Liver (tissue), 3 donors: ENCODE measurements at regions not wholly inside any gene's neighbourhood (a gene's known extent, or its start where the extent isn't known, plus 50 kb on each side); places are given as distances from the start of the nearest gene placed in this dataset.

Experiments used
- ATF3 ChIP-seq: IDR thresholded peaks from 2 replicates; pipeline ENCODE4 v1.6.1; 2016; ENCODE audit warnings: antibody characterized with exemption
- CTCF ChIP-seq: fragments of 150-350 bp; IDR thresholded peaks from 2 replicates; pipeline ENCODE4 v1.5.1; 2017; ENCODE audit warnings: improper control_type of control experiment, low read depth, low read length; ENCODE audit not compliant: missing input control
- EGR1 ChIP-seq, 2 donors: IDR thresholded peaks; 2 replicates each; pipeline ENCODE4 v1.6.1; 2016 to 2018; ENCODE audit warnings: antibody characterized with exemption in 2 of 2, low read depth in 2 of 2
- FOXA1 ChIP-seq: IDR thresholded peaks from 2 replicates; pipeline ENCODE4 v1.6.1; 2016; ENCODE audit warnings: antibody characterized with exemption
- GABPA ChIP-seq, 2 donors: IDR thresholded peaks in 1 of 2; conservative IDR thresholded peaks in 1 of 2; 2 replicates each; pipeline ENCODE4 v1.6.1; 2016; ENCODE audit warnings: antibody characterized with exemption in 2 of 2, mild to moderate bottlenecking in 1 of 2, moderate library complexity in 1 of 2
- HNF4G ChIP-seq: IDR thresholded peaks from 2 replicates; pipeline ENCODE4 v1.6.1; 2016; ENCODE audit warnings: antibody characterized with exemption
- JUND ChIP-seq, 2 donors: IDR thresholded peaks; 2 replicates each; pipeline ENCODE4 v1.6.1; 2016; ENCODE audit warnings: antibody characterized with exemption in 2 of 2
- RAD21 ChIP-seq, 2 donors: IDR thresholded peaks; 2 replicates each; pipeline ENCODE4 v1.6.1; 2016; ENCODE audit warnings: antibody characterized with exemption in 2 of 2, mild to moderate bottlenecking in 2 of 2
- SP1 ChIP-seq: IDR thresholded peaks from 2 replicates; pipeline ENCODE4 v1.6.1; 2018; ENCODE audit warnings: antibody characterized with exemption, mild to moderate bottlenecking
- TAF1 ChIP-seq: conservative IDR thresholded peaks from 2 replicates; pipeline ENCODE4 v1.6.1; 2016; ENCODE audit warnings: antibody characterized with exemption, mild to moderate bottlenecking
- YY1 ChIP-seq: IDR thresholded peaks from 2 replicates; pipeline ENCODE4 v1.6.1; 2016; ENCODE audit warnings: antibody characterized with exemption, mild to moderate bottlenecking
- TF ChIP-seq, protein P1 (sequence below): IDR thresholded peaks from 2 replicates; pipeline ENCODE4 v1.6.1; 2016; ENCODE audit warnings: antibody characterized with exemption
- TF ChIP-seq, protein P2 (sequence below): IDR thresholded peaks from 2 replicates; pipeline ENCODE4 v1.6.1; 2016; ENCODE audit warnings: antibody characterized with exemption, mild to moderate bottlenecking
- TF ChIP-seq, protein P3 (sequence below): IDR thresholded peaks from 2 replicates; pipeline ENCODE4 v1.6.1; 2016; ENCODE audit warnings: antibody characterized with exemption
- donor health status: healthy.
- donor health status: healthy.

DNA sequence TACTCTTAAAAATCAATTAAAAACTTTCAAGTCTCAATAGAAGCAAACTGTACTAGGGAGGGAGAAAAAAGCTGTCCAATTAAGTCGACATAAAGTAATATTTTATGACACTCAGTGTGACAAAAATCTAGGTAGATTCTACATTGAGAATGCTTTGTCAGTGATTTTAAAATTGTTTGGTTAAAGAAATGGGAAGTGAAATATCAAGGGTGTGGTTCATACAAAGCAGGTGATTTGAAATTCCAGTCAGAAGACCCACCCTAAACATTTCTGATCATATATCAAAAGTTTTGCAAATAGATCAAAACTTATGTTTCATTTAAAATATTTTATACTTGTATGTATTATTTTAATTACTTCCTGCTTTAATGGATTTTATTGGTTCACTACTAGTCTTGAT, 338.9 kb upstream of the DCC start:
- TF ChIP-seq EGR1 (IDR thresholded peaks at IDR 0.05; ENCODE audit: low read depth in 2 of 2): no peak
- TF ChIP-seq CTCF: no peak
- TF ChIP-seq HNF4G: no peak
- TF ChIP-seq, protein P1, sequence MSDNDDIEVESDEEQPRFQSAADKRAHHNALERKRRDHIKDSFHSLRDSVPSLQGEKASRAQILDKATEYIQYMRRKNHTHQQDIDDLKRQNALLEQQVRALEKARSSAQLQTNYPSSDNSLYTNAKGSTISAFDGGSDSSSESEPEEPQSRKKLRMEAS: no peak
- TF ChIP-seq, protein P2, sequence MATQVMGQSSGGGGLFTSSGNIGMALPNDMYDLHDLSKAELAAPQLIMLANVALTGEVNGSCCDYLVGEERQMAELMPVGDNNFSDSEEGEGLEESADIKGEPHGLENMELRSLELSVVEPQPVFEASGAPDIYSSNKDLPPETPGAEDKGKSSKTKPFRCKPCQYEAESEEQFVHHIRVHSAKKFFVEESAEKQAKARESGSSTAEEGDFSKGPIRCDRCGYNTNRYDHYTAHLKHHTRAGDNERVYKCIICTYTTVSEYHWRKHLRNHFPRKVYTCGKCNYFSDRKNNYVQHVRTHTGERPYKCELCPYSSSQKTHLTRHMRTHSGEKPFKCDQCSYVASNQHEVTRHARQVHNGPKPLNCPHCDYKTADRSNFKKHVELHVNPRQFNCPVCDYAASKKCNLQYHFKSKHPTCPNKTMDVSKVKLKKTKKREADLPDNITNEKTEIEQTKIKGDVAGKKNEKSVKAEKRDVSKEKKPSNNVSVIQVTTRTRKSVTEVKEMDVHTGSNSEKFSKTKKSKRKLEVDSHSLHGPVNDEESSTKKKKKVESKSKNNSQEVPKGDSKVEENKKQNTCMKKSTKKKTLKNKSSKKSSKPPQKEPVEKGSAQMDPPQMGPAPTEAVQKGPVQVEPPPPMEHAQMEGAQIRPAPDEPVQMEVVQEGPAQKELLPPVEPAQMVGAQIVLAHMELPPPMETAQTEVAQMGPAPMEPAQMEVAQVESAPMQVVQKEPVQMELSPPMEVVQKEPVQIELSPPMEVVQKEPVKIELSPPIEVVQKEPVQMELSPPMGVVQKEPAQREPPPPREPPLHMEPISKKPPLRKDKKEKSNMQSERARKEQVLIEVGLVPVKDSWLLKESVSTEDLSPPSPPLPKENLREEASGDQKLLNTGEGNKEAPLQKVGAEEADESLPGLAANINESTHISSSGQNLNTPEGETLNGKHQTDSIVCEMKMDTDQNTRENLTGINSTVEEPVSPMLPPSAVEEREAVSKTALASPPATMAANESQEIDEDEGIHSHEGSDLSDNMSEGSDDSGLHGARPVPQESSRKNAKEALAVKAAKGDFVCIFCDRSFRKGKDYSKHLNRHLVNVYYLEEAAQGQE: no peak
- TF ChIP-seq, protein P3, sequence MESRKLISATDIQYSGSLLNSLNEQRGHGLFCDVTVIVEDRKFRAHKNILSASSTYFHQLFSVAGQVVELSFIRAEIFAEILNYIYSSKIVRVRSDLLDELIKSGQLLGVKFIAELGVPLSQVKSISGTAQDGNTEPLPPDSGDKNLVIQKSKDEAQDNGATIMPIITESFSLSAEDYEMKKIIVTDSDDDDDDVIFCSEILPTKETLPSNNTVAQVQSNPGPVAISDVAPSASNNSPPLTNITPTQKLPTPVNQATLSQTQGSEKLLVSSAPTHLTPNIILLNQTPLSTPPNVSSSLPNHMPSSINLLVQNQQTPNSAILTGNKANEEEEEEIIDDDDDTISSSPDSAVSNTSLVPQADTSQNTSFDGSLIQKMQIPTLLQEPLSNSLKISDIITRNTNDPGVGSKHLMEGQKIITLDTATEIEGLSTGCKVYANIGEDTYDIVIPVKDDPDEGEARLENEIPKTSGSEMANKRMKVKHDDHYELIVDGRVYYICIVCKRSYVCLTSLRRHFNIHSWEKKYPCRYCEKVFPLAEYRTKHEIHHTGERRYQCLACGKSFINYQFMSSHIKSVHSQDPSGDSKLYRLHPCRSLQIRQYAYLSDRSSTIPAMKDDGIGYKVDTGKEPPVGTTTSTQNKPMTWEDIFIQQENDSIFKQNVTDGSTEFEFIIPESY: no peak
- TF ChIP-seq YY1: no peak
- TF ChIP-seq RAD21 (IDR thresholded peaks at IDR 0.05): no peak
- no peak for TF ChIP-seq JUND (IDR thresholded peaks at IDR 0.05)
- TF ChIP-seq SP1: no peak
- TF ChIP-seq FOXA1: no peak
- no peak for TF ChIP-seq ATF3
- TF ChIP-seq TAF1: no peak
- TF ChIP-seq GABPA (IDR thresholded peaks at IDR 0.05 in 1 of 2, conservative IDR thresholded peaks at IDR 0.05 in 1 of 2): no peak
